PC-3 (cell line): ENCODE measurements at regions not wholly inside any gene's neighbourhood (a gene's known extent, or its start where the extent isn't known, plus 50 kb on each side); places are given as distances from the start of the nearest gene placed in this dataset.

Source experiments
- CTCF ChIP-seq: fragments of 300-600 bp; sonication (generic); conservative IDR thresholded peaks from 2 replicates; pipeline ENCODE4 v1.5.1; 2017; ENCODE audit warnings: antibody characterized with exemption, low read depth, mild to moderate bottlenecking, low read length
- EZH2 ChIP-seq: fragments of 300-600 bp; sonication (generic); IDR thresholded peaks from one replicate; pipeline ENCODE4 v1.6.1; 2017; ENCODE audit warnings: antibody characterized with exemption, mild to moderate bottlenecking, low read length; ENCODE audit not compliant: unreplicated experiment
- EZH2phosphoT487 ChIP-seq: fragments of 300-600 bp; sonication (generic); IDR thresholded peaks from 2 replicates; pipeline ENCODE4 v1.6.1; 2018; ENCODE audit warnings: mild to moderate bottlenecking, antibody characterized with exemption, low read length, borderline replicate concordance

- no peak for TF ChIP-seq CTCF
- no peak for TF ChIP-seq EZH2
- no peak for TF ChIP-seq EZH2phosphoT487
Measured at GRCh38 chr10:81575036-81575435, 300.0 kb upstream of the NRG3 start.
